ENCODE measurements at regions not wholly inside any gene's neighbourhood (a gene's known extent, or its start where the extent isn't known, plus 50 kb on each side); places are given as distances from the start of the nearest gene placed in this dataset.

DNA sequence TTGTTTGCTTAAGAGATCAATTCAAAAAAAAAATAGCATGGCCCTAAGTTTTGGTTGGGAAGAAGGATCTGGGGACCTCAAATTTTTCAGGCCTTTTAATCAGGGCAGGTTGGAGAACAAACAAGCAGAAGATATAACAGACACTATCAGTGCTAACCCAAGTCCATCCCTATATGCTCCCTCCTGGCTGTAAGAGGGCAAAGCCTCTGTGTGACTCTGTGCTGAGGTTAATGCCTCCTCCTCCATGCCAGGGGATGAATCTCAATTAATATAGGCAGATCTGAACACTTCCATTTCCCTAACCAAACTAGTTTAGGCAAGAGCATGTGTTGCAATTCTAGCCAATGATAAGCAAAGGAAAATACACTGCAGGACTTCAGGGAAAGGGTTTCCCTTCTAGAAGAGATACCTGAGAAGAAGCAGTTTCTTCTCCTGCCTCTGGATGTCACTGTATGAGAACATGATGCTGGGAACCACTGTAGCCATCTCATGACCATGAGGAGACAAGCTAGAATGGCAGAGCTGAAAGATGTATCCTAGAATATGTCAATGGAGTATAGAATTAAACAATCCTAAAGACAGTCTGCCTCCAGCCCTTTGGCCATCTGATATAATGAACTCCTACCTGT, 76.0 kb downstream of the CHD9NB start (continued):
- TF ChIP-seq, protein P1, sequence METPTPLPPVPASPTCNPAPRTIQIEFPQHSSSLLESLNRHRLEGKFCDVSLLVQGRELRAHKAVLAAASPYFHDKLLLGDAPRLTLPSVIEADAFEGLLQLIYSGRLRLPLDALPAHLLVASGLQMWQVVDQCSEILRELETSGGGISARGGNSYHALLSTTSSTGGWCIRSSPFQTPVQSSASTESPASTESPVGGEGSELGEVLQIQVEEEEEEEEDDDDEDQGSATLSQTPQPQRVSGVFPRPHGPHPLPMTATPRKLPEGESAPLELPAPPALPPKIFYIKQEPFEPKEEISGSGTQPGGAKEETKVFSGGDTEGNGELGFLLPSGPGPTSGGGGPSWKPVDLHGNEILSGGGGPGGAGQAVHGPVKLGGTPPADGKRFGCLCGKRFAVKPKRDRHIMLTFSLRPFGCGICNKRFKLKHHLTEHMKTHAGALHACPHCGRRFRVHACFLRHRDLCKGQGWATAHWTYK (CRISPR knock-in tag; IDR thresholded peaks at IDR 0.05) = no peak
- TF ChIP-seq ZFP36 (IDR thresholded peaks at IDR 0.05; ENCODE audit: low read depth, low read length, partially characterized antibody) = no peak
- TF ChIP-seq ZNF780A (CRISPR knock-in tag; IDR thresholded peaks at IDR 0.05) = no peak

DNA sequence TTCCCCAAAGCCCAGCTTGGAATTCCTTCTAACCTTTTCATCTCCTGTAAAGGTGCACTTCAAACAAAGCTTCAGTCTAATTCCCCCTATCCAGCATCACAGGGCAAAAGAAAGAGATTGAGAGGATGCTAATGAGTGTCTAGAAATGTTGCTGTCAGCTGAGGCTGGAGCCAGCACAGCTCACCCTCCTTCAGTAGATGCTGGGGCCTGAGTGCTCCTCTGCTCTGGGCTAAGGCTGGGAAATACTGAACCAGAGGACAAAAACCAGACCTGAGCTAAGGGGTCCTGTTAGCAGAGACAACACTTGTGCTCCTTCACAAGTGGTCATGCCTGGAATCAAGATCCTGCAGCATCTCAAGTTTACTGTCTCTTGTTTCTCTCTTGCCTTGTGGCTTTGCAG, 85.0 kb downstream of the CHD9NB start:
- in situ Hi-C loops (cut with MboI) (no loop called here), intact Hi-C loops (cut with micrococcal nuclease) (no loop called here)
- BruUV-seq (replicated peaks) = no TSS peak
- CTCF ChIA-PET (ENCODE audit: low intra/inter-chr PET ratio) = no interaction called here
- Histone ChIP-seq H4K20me1 (replicated peaks; ENCODE audit: control insufficient read depth, insufficient read depth, low read length) (no peaks in the 10 kb centered on the region), H3K27ac (ENCODE audit: extremely low read depth, low read depth, low read length) (no peak overlapping the region), H3K9me1 (ENCODE audit: control insufficient read depth, insufficient read depth, low read length) (no peaks in the 10 kb centered on the region), H3K4me3 (no peak overlapping the region), H3K27me3 (ENCODE audit: control insufficient read depth in 2 of 2, insufficient read depth in 2 of 2, low read length in 2 of 2) (no peaks in the 10 kb centered on the region), H3K4me2 (ENCODE audit: insufficient read depth, low read length) (no peak overlapping the region), H3K79me2 (ENCODE audit: control insufficient read depth, insufficient read depth, low read length) (no peaks in the 10 kb centered on the region), H3K4me1 (replicated peaks in 1 of 2; ENCODE audit: control insufficient read depth in 2 of 2, insufficient read depth in 2 of 2, low read length in 2 of 2) (no peaks in the 10 kb centered on the region), H3K36me3 (ENCODE audit: control insufficient read depth, insufficient read depth, low read length) (no peaks in the 10 kb centered on the region), H3K9me3 (replicated peaks; ENCODE audit: control insufficient read depth, insufficient read depth, low read depth, low read length) (no peaks in the 10 kb centered on the region), H2AFZ (ENCODE audit: low read depth, low read length) (no peak overlapping the region), H3K9ac (ENCODE audit: insufficient read depth in 1 of 2, low read depth in 2 of 2, low read length in 2 of 2) (no peak overlapping the region)
- no peak for ATAC-seq
- TF ChIP-seq GATAD2A (IDR thresholded peaks at IDR 0.05) (no peak), MCM7 (IDR thresholded peaks at IDR 0.05) (no peak), BRCA1 (IDR thresholded peaks at IDR 0.05) (no peak), BRCA1 (CRISPR knock-in tag; IDR thresholded peaks at IDR 0.05) (no peak), MEIS2 (IDR thresholded peaks at IDR 0.05; ENCODE audit: partially characterized antibody) (no peak), KAT8 (IDR thresholded peaks at IDR 0.05; ENCODE audit: low read depth) (no peak), RBM34 (IDR thresholded peaks at IDR 0.05; ENCODE audit: borderline replicate concordance, insufficient read depth, low read length) (no peak), FOXK1 (CRISPR knock-in tag; IDR thresholded peaks at IDR 0.05; ENCODE audit: borderline replicate concordance) (no peak)
- TF ChIP-seq, protein P2, sequence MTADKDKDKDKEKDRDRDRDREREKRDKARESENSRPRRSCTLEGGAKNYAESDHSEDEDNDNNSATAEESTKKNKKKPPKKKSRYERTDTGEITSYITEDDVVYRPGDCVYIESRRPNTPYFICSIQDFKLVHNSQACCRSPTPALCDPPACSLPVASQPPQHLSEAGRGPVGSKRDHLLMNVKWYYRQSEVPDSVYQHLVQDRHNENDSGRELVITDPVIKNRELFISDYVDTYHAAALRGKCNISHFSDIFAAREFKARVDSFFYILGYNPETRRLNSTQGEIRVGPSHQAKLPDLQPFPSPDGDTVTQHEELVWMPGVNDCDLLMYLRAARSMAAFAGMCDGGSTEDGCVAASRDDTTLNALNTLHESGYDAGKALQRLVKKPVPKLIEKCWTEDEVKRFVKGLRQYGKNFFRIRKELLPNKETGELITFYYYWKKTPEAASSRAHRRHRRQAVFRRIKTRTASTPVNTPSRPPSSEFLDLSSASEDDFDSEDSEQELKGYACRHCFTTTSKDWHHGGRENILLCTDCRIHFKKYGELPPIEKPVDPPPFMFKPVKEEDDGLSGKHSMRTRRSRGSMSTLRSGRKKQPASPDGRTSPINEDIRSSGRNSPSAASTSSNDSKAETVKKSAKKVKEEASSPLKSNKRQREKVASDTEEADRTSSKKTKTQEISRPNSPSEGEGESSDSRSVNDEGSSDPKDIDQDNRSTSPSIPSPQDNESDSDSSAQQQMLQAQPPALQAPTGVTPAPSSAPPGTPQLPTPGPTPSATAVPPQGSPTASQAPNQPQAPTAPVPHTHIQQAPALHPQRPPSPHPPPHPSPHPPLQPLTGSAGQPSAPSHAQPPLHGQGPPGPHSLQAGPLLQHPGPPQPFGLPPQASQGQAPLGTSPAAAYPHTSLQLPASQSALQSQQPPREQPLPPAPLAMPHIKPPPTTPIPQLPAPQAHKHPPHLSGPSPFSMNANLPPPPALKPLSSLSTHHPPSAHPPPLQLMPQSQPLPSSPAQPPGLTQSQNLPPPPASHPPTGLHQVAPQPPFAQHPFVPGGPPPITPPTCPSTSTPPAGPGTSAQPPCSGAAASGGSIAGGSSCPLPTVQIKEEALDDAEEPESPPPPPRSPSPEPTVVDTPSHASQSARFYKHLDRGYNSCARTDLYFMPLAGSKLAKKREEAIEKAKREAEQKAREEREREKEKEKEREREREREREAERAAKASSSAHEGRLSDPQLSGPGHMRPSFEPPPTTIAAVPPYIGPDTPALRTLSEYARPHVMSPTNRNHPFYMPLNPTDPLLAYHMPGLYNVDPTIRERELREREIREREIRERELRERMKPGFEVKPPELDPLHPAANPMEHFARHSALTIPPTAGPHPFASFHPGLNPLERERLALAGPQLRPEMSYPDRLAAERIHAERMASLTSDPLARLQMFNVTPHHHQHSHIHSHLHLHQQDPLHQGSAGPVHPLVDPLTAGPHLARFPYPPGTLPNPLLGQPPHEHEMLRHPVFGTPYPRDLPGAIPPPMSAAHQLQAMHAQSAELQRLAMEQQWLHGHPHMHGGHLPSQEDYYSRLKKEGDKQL (CRISPR knock-in tag; IDR thresholded peaks at IDR 0.05; ENCODE audit: borderline replicate concordance) = no peak
- TF ChIP-seq, protein P3, sequence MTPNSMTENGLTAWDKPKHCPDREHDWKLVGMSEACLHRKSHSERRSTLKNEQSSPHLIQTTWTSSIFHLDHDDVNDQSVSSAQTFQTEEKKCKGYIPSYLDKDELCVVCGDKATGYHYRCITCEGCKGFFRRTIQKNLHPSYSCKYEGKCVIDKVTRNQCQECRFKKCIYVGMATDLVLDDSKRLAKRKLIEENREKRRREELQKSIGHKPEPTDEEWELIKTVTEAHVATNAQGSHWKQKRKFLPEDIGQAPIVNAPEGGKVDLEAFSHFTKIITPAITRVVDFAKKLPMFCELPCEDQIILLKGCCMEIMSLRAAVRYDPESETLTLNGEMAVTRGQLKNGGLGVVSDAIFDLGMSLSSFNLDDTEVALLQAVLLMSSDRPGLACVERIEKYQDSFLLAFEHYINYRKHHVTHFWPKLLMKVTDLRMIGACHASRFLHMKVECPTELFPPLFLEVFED (CRISPR knock-in tag; conservative IDR thresholded peaks at IDR 0.05) = no peak
- FAIRE-seq = no peak
- POLR2A ChIA-PET = interaction anchor here (0.8 kb wide), 1 partner anchor 12 kb away, joined by 3 read pairs; no protein-coding TSS in a partner anchor
- no peak for DNase-seq (ENCODE audit: extremely low read depth in 1 of 4, low spot score in 3 of 4)
